GM18909 (cell line): ENCODE measurements at regions not wholly inside any gene's neighbourhood (a gene's known extent, or its start where the extent isn't known, plus 50 kb on each side); places are given as distances from the start of the nearest gene placed in this dataset.

Experiments used
- ATAC-seq: cut with Tn5 transposase; IDR thresholded peaks from one replicate; pipeline ENCODE4 v1.9.1; 2021; ENCODE audit warnings: mild to moderate bottlenecking; ENCODE audit not compliant: unreplicated experiment, poor library complexity

- no peak for ATAC-seq
Measured at GRCh38 chr18:53764086-53764485, 460.4 kb downstream of the MBD2 start.

DNA sequence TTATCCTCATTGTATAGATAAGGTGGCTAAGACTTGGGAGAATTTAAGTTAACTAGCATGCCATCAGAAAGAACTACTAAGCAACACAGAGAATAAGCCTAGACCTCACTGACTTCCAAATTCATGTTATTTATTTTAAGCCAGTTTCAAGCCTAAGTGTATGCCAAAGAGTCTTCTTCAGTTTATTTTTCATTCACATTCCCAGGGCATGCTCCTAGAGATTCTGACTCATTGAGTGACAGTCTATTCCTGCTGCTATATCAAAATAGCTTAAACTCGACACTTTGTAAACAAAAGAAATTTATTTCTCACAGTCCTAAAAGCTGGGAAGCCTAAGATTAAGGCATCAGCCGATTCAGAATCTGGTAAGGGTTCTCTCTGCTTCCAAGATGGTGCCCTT lies 467.1 kb downstream of the MBD2 start:
- no peak for ATAC-seq

- no peak for ATAC-seq
Measured at GRCh38 chr18:53756610-53756972, 467.9 kb downstream of the MBD2 start.

DNA sequence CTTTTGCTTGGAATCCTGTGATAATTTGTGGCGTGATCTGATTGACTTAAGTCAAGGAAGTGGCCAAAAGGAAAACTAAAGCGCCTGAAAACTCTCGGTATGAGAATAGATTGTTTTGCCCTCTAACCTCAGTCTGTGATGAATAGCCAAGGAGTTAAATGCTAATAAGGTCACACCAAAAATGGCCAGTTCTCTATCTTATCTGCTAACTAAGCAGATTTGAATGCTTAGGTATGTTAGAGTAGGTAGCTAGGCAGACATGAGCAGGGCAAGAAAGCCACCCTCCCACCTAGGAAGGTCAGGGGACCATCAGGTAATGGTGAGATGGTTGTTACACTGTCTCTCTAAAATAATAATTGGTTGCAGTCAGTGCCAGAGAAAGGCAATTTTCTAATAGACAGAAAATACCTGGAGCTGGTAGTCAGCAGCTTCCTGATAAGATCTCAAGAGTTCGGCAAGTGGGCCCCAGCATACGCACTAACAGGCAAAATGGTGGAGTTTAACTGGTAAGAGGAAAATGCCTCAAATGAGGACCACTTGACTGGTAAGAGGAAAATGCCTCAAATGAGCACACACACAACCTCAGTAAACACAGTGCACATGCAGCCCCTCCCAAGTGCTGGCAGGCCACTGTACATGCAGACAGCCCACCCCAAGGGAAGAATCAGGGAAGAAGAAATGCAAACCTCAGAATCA lies 468.4 kb downstream of the MBD2 start:
- no peak for ATAC-seq

DNA sequence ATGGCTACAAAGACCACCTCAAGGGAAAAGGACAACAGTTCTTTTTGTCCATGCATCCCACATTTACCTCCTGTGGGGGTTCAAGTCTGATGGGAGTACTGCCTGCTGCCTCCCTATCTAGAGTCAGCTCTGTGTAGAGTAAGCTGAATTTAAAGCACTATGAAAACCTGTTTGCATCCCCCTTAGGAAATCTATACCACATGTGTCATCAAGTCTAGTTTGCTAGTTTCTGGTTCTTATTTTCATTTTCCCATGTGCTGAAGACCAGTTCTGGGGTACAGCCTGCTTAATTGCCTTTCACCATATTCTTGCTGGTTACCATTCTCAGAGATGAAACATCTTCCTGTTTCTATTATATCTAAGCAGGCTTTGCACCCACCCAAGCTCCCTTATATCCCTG lies 470.3 kb downstream of the MBD2 start:
- ATAC-seq, result no peak

GRCh38 chr18:53753601-53754000 lies 470.9 kb downstream of the MBD2 start:
- no peak for ATAC-seq

GRCh38 chr18:53752781-53753367 lies 471.6 kb downstream of the MBD2 start:
- ATAC-seq, result no peak

GRCh38 chr18:53749766-53750165 lies 474.7 kb downstream of the MBD2 start:
- ATAC-seq, result no peak

GRCh38 chr18:53747663-53748160 lies 476.8 kb downstream of the MBD2 start:
- no peak for ATAC-seq

GRCh38 chr18:53747210-53747609 lies 477.3 kb downstream of the MBD2 start:
- no peak for ATAC-seq

DNA sequence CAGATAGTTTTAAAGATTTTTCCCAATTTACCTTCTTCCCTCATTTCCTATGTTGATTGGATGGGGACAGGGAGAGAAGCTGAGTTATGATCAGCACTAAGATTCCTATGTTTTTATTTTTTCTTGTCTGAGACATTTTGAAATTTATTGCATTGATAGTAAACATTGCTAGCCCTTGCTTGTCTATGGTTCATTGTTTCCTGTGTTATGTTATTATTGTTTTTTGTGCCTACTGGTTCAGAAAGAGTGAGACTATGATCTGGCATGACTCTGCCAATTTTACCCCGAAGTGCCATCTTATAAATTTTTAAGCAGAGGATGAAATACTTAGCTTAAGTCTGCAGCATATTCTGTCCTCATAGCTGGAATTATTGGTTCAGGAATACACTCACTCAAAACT lies 478.5 kb downstream of the MBD2 start:
- ATAC-seq, result no peak

- ATAC-seq, result no peak
Measured at GRCh38 chr18:53745224-53745967, 479.1 kb downstream of the MBD2 start.

- ATAC-seq, result no peak
Measured at GRCh38 chr18:53739700-53740099, 484.8 kb downstream of the MBD2 start.

GRCh38 chr18:53735526-53735925 lies 488.9 kb downstream of the MBD2 start:
- no peak for ATAC-seq

DNA sequence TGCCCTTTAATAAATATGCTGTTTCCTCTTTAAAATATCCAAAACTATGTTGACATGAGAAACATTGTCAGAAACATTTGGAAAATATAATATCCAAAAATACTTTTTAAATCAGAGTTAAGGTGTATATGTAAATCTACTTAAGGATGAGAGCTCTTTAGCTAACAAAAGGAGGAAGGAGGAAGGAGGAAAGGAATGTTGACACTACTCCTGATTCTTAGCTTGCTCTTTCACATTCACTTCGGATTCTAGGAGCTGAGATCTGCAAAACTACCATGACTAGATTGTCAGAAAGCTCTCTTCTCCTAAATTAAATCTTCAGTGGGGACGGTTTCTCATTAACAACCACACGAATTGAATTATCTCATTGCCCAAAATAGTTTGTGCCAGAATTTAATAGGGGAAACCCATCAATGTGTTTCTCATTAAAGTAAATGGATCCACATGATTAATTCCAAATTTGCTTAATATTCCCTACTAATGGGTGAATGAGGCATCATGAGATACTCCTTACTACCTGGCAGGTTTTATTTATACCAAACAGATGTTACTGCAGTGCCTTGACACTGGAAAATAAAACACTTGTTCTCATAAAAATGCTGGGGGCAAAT lies 509.1 kb downstream of the MBD2 start:
- no peak for ATAC-seq

DNA sequence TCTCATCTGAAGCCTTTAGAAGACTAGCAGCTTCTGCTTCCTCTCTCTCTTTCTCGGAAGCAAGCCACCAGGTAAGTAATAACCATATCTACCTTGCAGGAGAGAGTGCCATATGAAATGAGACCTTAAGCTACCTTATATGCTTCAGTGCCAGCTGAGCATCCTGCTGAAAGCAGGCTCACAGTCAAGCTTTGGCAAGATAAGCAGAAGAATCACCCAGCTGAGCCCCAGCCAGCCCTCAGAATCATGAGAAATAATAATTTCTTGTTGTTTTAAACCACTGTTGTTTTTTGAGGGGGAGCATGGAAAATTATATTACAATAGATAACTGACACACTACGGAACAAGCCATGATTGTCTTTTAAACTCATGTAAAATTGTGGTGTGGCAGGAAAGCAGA lies 514.4 kb downstream of the MBD2 start:
- no peak for ATAC-seq

DNA sequence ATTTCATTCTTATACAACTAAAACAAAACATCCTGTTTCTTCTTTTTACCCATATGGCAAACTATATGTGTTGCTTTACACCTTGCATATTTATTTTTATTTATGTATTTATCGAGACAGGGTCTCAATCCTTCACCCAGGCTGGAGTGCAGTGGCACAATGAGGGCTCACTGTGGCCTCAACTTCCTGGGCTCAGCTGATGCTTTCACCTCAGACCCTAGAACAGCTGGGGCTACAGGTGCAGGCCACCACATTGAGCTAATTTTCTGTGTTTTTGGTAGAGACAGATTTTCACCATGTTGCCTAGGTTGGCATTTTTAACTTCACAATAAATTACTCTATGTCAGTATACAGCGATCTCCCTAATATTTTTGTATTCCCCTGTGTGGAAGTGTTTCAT lies 522.0 kb downstream of the MBD2 start:
- no peak for ATAC-seq

- no peak for ATAC-seq
Measured at GRCh38 chr18:53701697-53702096, 522.8 kb downstream of the MBD2 start.

DNA sequence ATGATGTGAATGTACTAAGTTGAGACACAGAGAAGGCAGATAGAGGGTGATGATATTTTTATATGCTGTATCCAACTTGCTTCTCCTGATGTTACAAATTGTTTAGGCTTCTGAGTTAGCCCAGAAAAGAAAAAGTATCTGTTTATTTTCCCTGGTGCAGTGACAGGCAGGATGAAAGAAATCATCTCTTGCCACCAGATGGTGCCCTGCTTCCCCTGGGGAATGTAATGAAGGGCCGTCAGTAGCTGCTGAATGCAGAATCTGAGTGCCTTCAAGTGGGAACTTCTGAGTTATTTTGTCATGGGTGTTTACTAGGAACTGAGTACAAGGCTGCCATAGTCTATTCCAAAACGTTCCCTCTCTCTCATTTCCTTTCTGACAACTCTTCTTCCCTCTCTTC lies 525.6 kb downstream of the MBD2 start:
- no peak for ATAC-seq

- no peak for ATAC-seq
Measured at GRCh38 chr18:53689886-53690285, 534.6 kb downstream of the MBD2 start.

DNA sequence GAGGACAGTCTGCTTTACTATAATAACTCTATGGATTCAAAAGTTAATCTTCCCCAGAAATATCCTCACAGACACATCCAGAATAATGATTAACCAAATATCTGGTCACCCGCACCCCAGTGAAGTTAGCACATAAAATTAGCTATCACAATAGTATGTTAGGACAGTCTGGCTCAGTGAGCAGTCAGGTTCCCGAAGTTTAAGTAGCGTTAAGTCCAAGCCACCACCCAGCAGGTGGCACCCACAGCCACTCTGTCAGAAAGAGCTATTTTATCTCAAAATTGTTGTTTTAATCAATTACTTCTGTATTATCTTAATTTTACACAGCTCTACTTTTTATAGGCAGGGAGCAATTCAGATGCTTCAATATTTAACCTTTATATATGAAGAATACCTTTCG lies 537.5 kb downstream of the MBD2 start:
- no peak for ATAC-seq
